CD4-positive, alpha-beta memory T cell (primary cell): ENCODE measurements at regions not wholly inside any gene's neighbourhood (a gene's known extent, or its start where the extent isn't known, plus 50 kb on each side); places are given as distances from the start of the nearest gene placed in this dataset.

Experiments
- CTCF ChIA-PET: fragments of 350-600 bp; sonication (Branson Sonifier 250); formaldehyde crosslinking; loops from one replicate; lab custom pipeline; 2021; ENCODE audit warnings: inconsistent platforms; ENCODE audit not compliant: partially characterized antibody; lab: Charles Lee
- POLR2A ChIA-PET: fragments of 350-600 bp; sonication (Branson Sonifier 250); formaldehyde crosslinking; loops from one replicate; lab custom pipeline; 2021; ENCODE audit not compliant: partially characterized antibody; lab: Charles Lee
- DNase-seq, 5 donors: peaks; one replicate each; pipeline versions ENCODE4 v3.0.0 to v3.0.0-alpha.2; 2020 to 2022; ENCODE audit warnings: mixed read lengths in 1 of 5
- H3K27ac ChIP-seq: one replicate; pipeline ENCODE4 v1.7.0; 2013; ENCODE audit warnings: low read depth, low read length
- H3K27me3 ChIP-seq: 2 replicates; pipeline ENCODE4 v1.7.0; 2013; ENCODE audit warnings: mild to moderate bottlenecking, low read length, moderate library complexity; ENCODE audit not compliant: insufficient read depth
- H3K36me3 ChIP-seq: 2 replicates; pipeline ENCODE4 v1.7.0; 2013; ENCODE audit warnings: mild to moderate bottlenecking, low read length, moderate library complexity; ENCODE audit not compliant: insufficient read depth
- H3K4me1 ChIP-seq: 2 replicates; pipeline ENCODE4 v1.7.0; 2013; ENCODE audit warnings: mild to moderate bottlenecking, low read length, moderate library complexity; ENCODE audit not compliant: insufficient read depth
- H3K4me3 ChIP-seq, 2 donors: one replicate each; pipeline ENCODE4 v1.7.0; 2013; ENCODE audit warnings: low read length in 2 of 2, mild to moderate bottlenecking in 1 of 2
- H3K9me3 ChIP-seq, 2 donors: one replicate each; pipeline ENCODE4 v1.7.0; 2013; ENCODE audit warnings: low read length in 2 of 2, control low read depth in 1 of 2; ENCODE audit not compliant: control insufficient read depth in 1 of 2
- H3K27ac Mint-ChIP-seq, 7 donors: one replicate each; pipeline ENCODE4 v1.8.0; 2020 to 2021; ENCODE audit warnings: mixed read lengths in 7 of 7, mild to moderate bottlenecking in 6 of 7, inconsistent platforms in 3 of 7, moderate library complexity in 3 of 7
- H3K27me3 Mint-ChIP-seq, 2 donors: one replicate each; pipeline ENCODE4 v1.8.0; 2020 to 2021; ENCODE audit warnings: mixed read lengths in 2 of 2
- H3K36me3 Mint-ChIP-seq, 2 donors: one replicate each; pipeline ENCODE4 v1.8.0; 2020 to 2021; ENCODE audit warnings: mixed read lengths in 2 of 2, inconsistent platforms in 1 of 2, mild to moderate bottlenecking in 1 of 2
- H3K4me1 Mint-ChIP-seq, 4 donors: one replicate each; pipeline ENCODE4 v1.8.0; 2020 to 2021; ENCODE audit warnings: mixed read lengths in 4 of 4, mild to moderate bottlenecking in 1 of 4
- H3K4me3 Mint-ChIP-seq, 8 donors: one replicate each; pipeline ENCODE4 v1.8.0; 2020 to 2021; ENCODE audit warnings: mixed read lengths in 8 of 8, mild to moderate bottlenecking in 7 of 8, moderate library complexity in 6 of 8, inconsistent platforms in 3 of 8
- H3K9me3 Mint-ChIP-seq, 8 donors: one replicate each; pipeline ENCODE4 v1.8.0; 2020 to 2021; ENCODE audit warnings: mixed read lengths in 8 of 8, mild to moderate bottlenecking in 5 of 8, inconsistent platforms in 3 of 8, moderate library complexity in 1 of 8
- intact Hi-C: fragments of 100-400 bp; cut with micrococcal nuclease; formaldehyde crosslinking; loops from one replicate; pipeline ENCODE4 v1.15.1; 2023

- H3K27ac ChIP-seq, result no peak overlapping the region
- intact Hi-C loops, result no loop called here
- Mint-ChIP-seq H3K27me3 (peaks cover 0 to 2% of the 10 kb centered on the region in 2 donors), H3K36me3 (no peaks in the 10 kb centered on the region), H3K9me3 (peaks cover 0 to 7% (median 1%) of the 10 kb centered on the region in 8 donors), H3K4me3 (no peak overlapping the region), H3K4me1 (no peaks in the 10 kb centered on the region), H3K27ac (no peak overlapping the region)
- POLR2A ChIA-PET, result no interaction called here
- no peak overlapping the region for H3K4me3 ChIP-seq
- no peak for DNase-seq
- H3K4me1 ChIP-seq, result no peaks in the 10 kb centered on the region
- no peaks in the 10 kb centered on the region for H3K9me3 ChIP-seq
- CTCF ChIA-PET, result no interaction called here
- H3K27me3 ChIP-seq, result no peaks in the 10 kb centered on the region
- H3K36me3 ChIP-seq, result no peaks in the 10 kb centered on the region
Observed at GRCh38 chr13:34412295-34412694, 529.8 kb upstream of the NBEA start.

- intact Hi-C loops, result no loop called here
- H3K36me3 Mint-ChIP-seq, result no peaks in the 10 kb centered on the region
- no peak overlapping the region for H3K27ac Mint-ChIP-seq
- no peaks in the 10 kb centered on the region for H3K9me3 ChIP-seq
- no peaks in the 10 kb centered on the region for H3K4me1 ChIP-seq
- H3K4me3 Mint-ChIP-seq, result no peak overlapping the region
- H3K27ac ChIP-seq, result no peak overlapping the region
- H3K4me1 Mint-ChIP-seq, result no peaks in the 10 kb centered on the region
- H3K27me3 ChIP-seq, result no peaks in the 10 kb centered on the region
- no peaks in the 10 kb centered on the region for H3K36me3 ChIP-seq
- ChIA-PET CTCF (no interaction called here), POLR2A (no interaction called here)
- H3K9me3 Mint-ChIP-seq, result peaks cover 0 to 7% (median 0%) of the 10 kb centered on the region in 8 donors
- H3K27me3 Mint-ChIP-seq, result peaks cover 0 to 2% of the 10 kb centered on the region in 2 donors
- DNase-seq, result no peak
- H3K4me3 ChIP-seq, result no peak overlapping the region
Observed at GRCh38 chr13:34412817-34413375, 529.2 kb upstream of the NBEA start.

GRCh38 chr13:34413538-34414210 lies 528.4 kb upstream of the NBEA start:
- H3K27ac ChIP-seq, result no peak overlapping the region
- no peak overlapping the region for H3K4me3 ChIP-seq
- CTCF ChIA-PET, result no interaction called here
- H3K4me1 ChIP-seq, result no peaks in the 10 kb centered on the region
- Mint-ChIP-seq H3K4me3 (no peak overlapping the region), H3K9me3 (peaks cover 0 to 7% (median 0%) of the 10 kb centered on the region in 8 donors), H3K36me3 (no peaks in the 10 kb centered on the region), H3K27ac (no peak overlapping the region), H3K4me1 (no peaks in the 10 kb centered on the region), H3K27me3 (peaks cover 0 to 2% of the 10 kb centered on the region in 2 donors)
- DNase-seq, result no peak
- POLR2A ChIA-PET, result no interaction called here
- H3K27me3 ChIP-seq, result no peaks in the 10 kb centered on the region
- H3K9me3 ChIP-seq, result no peaks in the 10 kb centered on the region
- no peaks in the 10 kb centered on the region for H3K36me3 ChIP-seq
- intact Hi-C loops, result no loop called here

- Histone ChIP-seq H3K4me1 (no peaks in the 10 kb centered on the region), H3K9me3 (no peaks in the 10 kb centered on the region), H3K27me3 (no peaks in the 10 kb centered on the region), H3K27ac (no peak overlapping the region), H3K4me3 (no peak overlapping the region), H3K36me3 (no peaks in the 10 kb centered on the region)
- no peak for DNase-seq
- no peak overlapping the region for H3K27ac Mint-ChIP-seq
- H3K36me3 Mint-ChIP-seq, result no peaks in the 10 kb centered on the region
- H3K9me3 Mint-ChIP-seq, result peaks cover 0 to 7% (median 0%) of the 10 kb centered on the region in 8 donors
- H3K4me1 Mint-ChIP-seq, result no peaks in the 10 kb centered on the region
- ChIA-PET CTCF (interaction anchor here (0.7 kb wide), 1 partner anchor 810 kb away, joined by 3 read pairs; no protein-coding TSS in a partner anchor), POLR2A (no interaction called here)
- intact Hi-C loops, result no loop called here
- H3K27me3 Mint-ChIP-seq, result peaks cover 0 to 2% of the 10 kb centered on the region in 2 donors
- no peak overlapping the region for H3K4me3 Mint-ChIP-seq
Observed at GRCh38 chr13:34414616-34415015, 527.5 kb upstream of the NBEA start.

GRCh38 chr13:34416971-34417380 lies 525.1 kb upstream of the NBEA start:
- intact Hi-C loops, result no loop called here
- H3K27ac ChIP-seq, result no peak overlapping the region

GRCh38 chr13:34417896-34418295 lies 524.2 kb upstream of the NBEA start:
- ChIA-PET CTCF (no interaction called here), POLR2A (no interaction called here)
- no peak overlapping the region for H3K4me3 Mint-ChIP-seq
- H3K27ac Mint-ChIP-seq, result no peak overlapping the region
- no peak for DNase-seq
- intact Hi-C loops, result no loop called here
- H3K36me3 ChIP-seq, result no peaks in the 10 kb centered on the region
- H3K4me1 Mint-ChIP-seq, result no peaks in the 10 kb centered on the region
- H3K9me3 Mint-ChIP-seq, result peaks cover 0 to 10% (median 0%) of the 10 kb centered on the region in 8 donors
- H3K27ac ChIP-seq, result no peak overlapping the region
- no peaks in the 10 kb centered on the region for H3K4me1 ChIP-seq
- H3K27me3 ChIP-seq, result no peaks in the 10 kb centered on the region
- no peaks in the 10 kb centered on the region for H3K9me3 ChIP-seq
- peaks cover 0 to 2% of the 10 kb centered on the region in 2 donors for H3K27me3 Mint-ChIP-seq
- H3K4me3 ChIP-seq, result no peak overlapping the region
- no peaks in the 10 kb centered on the region for H3K36me3 Mint-ChIP-seq

More at GRCh38 chr13:34416971-34417380, 525.1 kb upstream of the NBEA start:
- Mint-ChIP-seq H3K36me3 (no peaks in the 10 kb centered on the region), H3K4me1 (no peaks in the 10 kb centered on the region), H3K27me3 (peaks cover 0 to 2% of the 10 kb centered on the region in 2 donors), H3K9me3 (peaks cover 0 to 7% (median 0%) of the 10 kb centered on the region in 8 donors), H3K4me3 (no peak overlapping the region), H3K27ac (no peak overlapping the region)
- no peaks in the 10 kb centered on the region for H3K27me3 ChIP-seq
- no peaks in the 10 kb centered on the region for H3K36me3 ChIP-seq
- CTCF ChIA-PET, result no interaction called here
- no peak for DNase-seq
- no peaks in the 10 kb centered on the region for H3K4me1 ChIP-seq
- H3K4me3 ChIP-seq, result no peak overlapping the region
- no peaks in the 10 kb centered on the region for H3K9me3 ChIP-seq
- POLR2A ChIA-PET, result no interaction called here

- no peak overlapping the region for H3K27ac Mint-ChIP-seq
Observed at GRCh38 chr13:34419025-34419424, 523.0 kb upstream of the NBEA start.

More at GRCh38 chr13:34419025-34419424, 523.0 kb upstream of the NBEA start:
- Mint-ChIP-seq H3K4me1 (no peaks in the 10 kb centered on the region), H3K9me3 (peaks cover 0 to 10% (median 0%) of the 10 kb centered on the region in 8 donors), H3K36me3 (no peaks in the 10 kb centered on the region), H3K27me3 (peaks cover 0 to 2% of the 10 kb centered on the region in 2 donors), H3K4me3 (no peak overlapping the region)
- no peaks in the 10 kb centered on the region for H3K4me1 ChIP-seq
- H3K36me3 ChIP-seq, result no peaks in the 10 kb centered on the region
- ChIA-PET POLR2A (no interaction called here), CTCF (no interaction called here)
- intact Hi-C loops, result no loop called here
- no peak for DNase-seq
- no peak overlapping the region for H3K4me3 ChIP-seq
- H3K27me3 ChIP-seq, result no peaks in the 10 kb centered on the region
- H3K9me3 ChIP-seq, result no peaks in the 10 kb centered on the region
- H3K27ac ChIP-seq, result no peak overlapping the region
